Thoracic aorta (tissue), 2 donors: ENCODE measurements at regions not wholly inside any gene's neighbourhood (a gene's known extent, or its start where the extent isn't known, plus 50 kb on each side); places are given as distances from the start of the nearest gene placed in this dataset.

Experiments
- ATAC-seq: fragments of 150-250 bp; one replicate; pipeline ENCODE4 v1.8.0; 2017; ENCODE audit warnings: low read depth; ENCODE audit not compliant: insufficient number of reproducible peaks, low FRiP score
- DNase-seq: peaks from one replicate; pipeline ENCODE4 v3.0.0-alpha.2; 2020; ENCODE audit warnings: low spot score
- H3K27ac ChIP-seq, 2 donors: fragments of 200-600 bp; sonication (generic); 1 replicate in 1 of 2; 2 replicates in 1 of 2; pipeline ENCODE4 v1.5.1; 2016; ENCODE audit warnings: mild to moderate bottlenecking in 2 of 2, moderate library complexity in 2 of 2
- H3K27me3 ChIP-seq: fragments of 200-600 bp; sonication (generic); replicated peaks from 2 replicates; pipeline ENCODE4 v1.6.0; 2016; ENCODE audit warnings: mild to moderate bottlenecking; ENCODE audit not compliant: insufficient read depth
- H3K36me3 ChIP-seq: fragments of 200-600 bp; sonication (generic); one replicate; pipeline ENCODE4 v1.5.1; 2016
- H3K4me1 ChIP-seq, 2 donors: fragments of 200-600 bp; sonication (generic); 1 replicate in 1 of 2; 2 replicates in 1 of 2; pipeline versions ENCODE4 v1.5.1 to v1.6.0; 2016; ENCODE audit warnings: low read depth in 2 of 2, mild to moderate bottlenecking in 1 of 2; ENCODE audit not compliant: control insufficient read depth in 1 of 2
- H3K4me3 ChIP-seq: fragments of 200-600 bp; sonication (generic); 2 replicates; pipeline ENCODE4 v1.5.1; 2016; ENCODE audit warnings: mild to moderate bottlenecking
- H3K9me3 ChIP-seq: fragments of 200-600 bp; sonication (generic); 2 replicates; pipeline ENCODE4 v1.5.1; 2016
- TF ChIP-seq, protein P1 (sequence below): fragments of 200-600 bp; sonication (generic); IDR thresholded peaks from one replicate; pipeline ENCODE4 v1.5.1; 2019; ENCODE audit warnings: antibody characterized with exemption

- Histone ChIP-seq H3K36me3 (no peaks in the 10 kb centered on the region), H3K4me3 (no peak overlapping the region), H3K27ac (no peak overlapping the region), H3K4me1 (no peaks in the 10 kb centered on the region), H3K9me3 (no peaks in the 10 kb centered on the region), H3K27me3 (no peaks in the 10 kb centered on the region)
- TF ChIP-seq, protein P1, sequence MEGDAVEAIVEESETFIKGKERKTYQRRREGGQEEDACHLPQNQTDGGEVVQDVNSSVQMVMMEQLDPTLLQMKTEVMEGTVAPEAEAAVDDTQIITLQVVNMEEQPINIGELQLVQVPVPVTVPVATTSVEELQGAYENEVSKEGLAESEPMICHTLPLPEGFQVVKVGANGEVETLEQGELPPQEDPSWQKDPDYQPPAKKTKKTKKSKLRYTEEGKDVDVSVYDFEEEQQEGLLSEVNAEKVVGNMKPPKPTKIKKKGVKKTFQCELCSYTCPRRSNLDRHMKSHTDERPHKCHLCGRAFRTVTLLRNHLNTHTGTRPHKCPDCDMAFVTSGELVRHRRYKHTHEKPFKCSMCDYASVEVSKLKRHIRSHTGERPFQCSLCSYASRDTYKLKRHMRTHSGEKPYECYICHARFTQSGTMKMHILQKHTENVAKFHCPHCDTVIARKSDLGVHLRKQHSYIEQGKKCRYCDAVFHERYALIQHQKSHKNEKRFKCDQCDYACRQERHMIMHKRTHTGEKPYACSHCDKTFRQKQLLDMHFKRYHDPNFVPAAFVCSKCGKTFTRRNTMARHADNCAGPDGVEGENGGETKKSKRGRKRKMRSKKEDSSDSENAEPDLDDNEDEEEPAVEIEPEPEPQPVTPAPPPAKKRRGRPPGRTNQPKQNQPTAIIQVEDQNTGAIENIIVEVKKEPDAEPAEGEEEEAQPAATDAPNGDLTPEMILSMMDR, result no peak
- DNase-seq (no peak), ATAC-seq (no peak)
Measured at GRCh38 chr2:84314250-84314649, 144.8 kb downstream of the SUCLG1 start.

- no peak overlapping the region for H3K27ac ChIP-seq
- H3K27me3 ChIP-seq, result no peaks in the 10 kb centered on the region
- H3K9me3 ChIP-seq, result peaks cover 2% of the 10 kb centered on the region
- no peak overlapping the region for H3K4me3 ChIP-seq
- H3K36me3 ChIP-seq, result no peaks in the 10 kb centered on the region
- TF ChIP-seq, protein P1, result no peak
- DNase-seq (no peak), ATAC-seq (no peak)
- H3K4me1 ChIP-seq, result no peaks in the 10 kb centered on the region
Measured at GRCh38 chr2:84309281-84309680, 149.8 kb downstream of the SUCLG1 start.

- no peak for DNase-seq
- no peaks in the 10 kb centered on the region for H3K4me1 ChIP-seq
- no peak for ATAC-seq
- TF ChIP-seq, protein P1, result no peak
- peaks cover 2% of the 10 kb centered on the region for H3K9me3 ChIP-seq
- no peak overlapping the region for H3K27ac ChIP-seq
- H3K27me3 ChIP-seq, result no peaks in the 10 kb centered on the region
- H3K36me3 ChIP-seq, result no peaks in the 10 kb centered on the region
- no peak overlapping the region for H3K4me3 ChIP-seq
Measured at GRCh38 chr2:84306361-84306760, 152.7 kb downstream of the SUCLG1 start.

- Histone ChIP-seq H3K27ac (no peak overlapping the region), H3K36me3 (no peaks in the 10 kb centered on the region), H3K27me3 (no peaks in the 10 kb centered on the region), H3K9me3 (peaks cover 2% of the 10 kb centered on the region), H3K4me3 (no peak overlapping the region), H3K4me1 (no peaks in the 10 kb centered on the region)
- TF ChIP-seq, protein P1, result no peak
- ATAC-seq (no peak), DNase-seq (no peak)
Measured at GRCh38 chr2:84302513-84303412, 156.3 kb downstream of the SUCLG1 start.

DNA sequence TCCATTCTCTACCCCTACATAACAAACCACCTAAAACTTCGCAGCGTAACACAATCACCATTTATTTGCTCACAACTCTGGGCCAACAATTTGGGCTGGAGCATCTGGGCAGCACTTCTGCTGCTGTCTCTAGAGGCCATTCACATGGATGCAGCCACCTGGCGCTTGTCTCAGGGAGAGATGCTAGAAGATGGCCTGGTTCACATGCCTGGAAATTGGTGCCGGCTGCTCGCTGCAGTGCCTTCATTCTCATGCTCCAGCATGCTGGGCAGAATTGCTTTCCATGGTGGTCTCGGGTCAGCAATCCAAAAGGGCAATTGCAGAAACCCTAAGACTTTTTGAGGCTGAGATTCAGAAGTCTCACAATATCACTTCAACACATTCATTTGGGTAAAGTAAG lies 157.4 kb downstream of the SUCLG1 start:
- no peak overlapping the region for H3K27ac ChIP-seq
- DNase-seq (no peak), ATAC-seq (no peak)
- H3K4me1 ChIP-seq, result no peaks in the 10 kb centered on the region
- H3K36me3 ChIP-seq, result no peaks in the 10 kb centered on the region
- no peaks in the 10 kb centered on the region for H3K27me3 ChIP-seq
- no peak overlapping the region for H3K4me3 ChIP-seq
- TF ChIP-seq, protein P1, result no peak
- peaks cover 1% of the 10 kb centered on the region for H3K9me3 ChIP-seq
